ENCODE measurements at regions not wholly inside any gene's neighbourhood (a gene's known extent, or its start where the extent isn't known, plus 50 kb on each side); places are given as distances from the start of the nearest gene placed in this dataset.
"Not testable (repeated sequence)": the region's sequence is repeated elsewhere in the genome, so short reads cannot be mapped to it uniquely, and the experiment has no call there.

DNA sequence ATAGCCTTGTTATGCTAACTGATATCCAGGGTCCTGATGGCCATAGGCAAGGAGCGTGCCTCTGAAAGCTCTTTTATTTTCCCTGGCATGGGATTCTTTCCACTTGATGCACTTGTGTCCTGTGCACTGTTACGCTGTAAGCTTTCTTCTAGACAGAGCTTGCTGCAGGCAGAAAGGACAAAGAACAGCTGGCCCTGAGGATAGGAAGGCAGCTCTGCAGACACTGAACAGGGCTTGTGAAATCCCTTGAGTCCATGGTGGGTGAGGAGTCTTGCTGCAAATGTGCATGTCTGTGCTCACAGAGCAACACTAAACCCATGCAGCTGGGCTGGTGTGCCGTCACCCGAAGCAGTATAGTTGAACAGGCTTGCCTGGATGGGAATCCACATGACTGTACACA is 126.6 kb downstream of the AKAP11 start:
- DNase-seq (ENCODE audit: low spot score): no peak

DNA sequence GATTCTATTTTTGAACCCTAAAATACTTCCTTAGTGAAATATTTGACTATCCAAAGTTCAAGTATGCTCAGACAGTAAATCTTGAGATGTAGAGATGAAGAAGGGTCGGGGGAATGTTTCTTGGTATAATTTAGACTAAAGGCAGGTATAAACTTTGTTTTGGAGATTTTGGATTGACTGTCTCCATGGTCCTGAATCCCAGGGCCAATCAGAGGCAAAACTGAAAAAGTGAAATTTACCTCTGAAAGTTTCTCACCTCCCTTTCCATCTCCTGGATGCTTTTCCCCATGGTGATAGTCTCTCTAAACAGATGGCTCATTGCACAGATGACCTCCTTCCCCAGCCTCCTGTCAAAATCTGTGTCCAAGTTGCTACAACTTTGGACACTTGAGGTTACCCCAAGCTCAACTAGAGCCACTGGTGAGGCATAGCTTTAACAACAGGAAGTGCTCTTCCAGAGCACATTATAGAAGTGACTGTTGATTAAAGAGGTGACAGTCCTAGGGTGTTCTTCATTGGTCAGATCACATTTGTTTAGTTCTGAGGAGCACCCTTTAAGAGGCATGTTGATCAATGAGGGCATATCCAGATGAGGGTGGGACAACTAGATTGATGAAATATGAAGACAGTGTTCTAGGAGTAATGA is 128.4 kb downstream of the AKAP11 start:
- no peak for DNase-seq (ENCODE audit: low spot score)

DNA sequence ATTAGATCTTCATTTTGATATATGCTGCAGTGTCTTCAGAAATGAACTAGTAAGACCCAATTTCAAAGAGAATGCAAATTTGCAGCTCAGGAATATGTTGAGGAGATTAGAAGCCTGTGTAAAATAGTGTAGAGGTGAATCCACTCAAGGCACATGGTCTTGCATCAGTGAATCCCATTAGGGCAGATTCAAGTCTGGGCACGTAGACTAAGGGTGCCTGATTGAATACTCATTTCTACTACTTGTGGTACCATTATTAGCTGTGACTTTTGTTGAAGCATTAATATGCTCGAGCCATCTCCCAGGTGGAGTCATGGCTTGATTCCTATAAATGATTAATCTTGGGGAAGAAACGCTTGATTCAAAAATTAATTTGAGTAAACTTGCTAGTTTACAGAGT is 129.4 kb downstream of the AKAP11 start:
- DNase-seq (ENCODE audit: low spot score): no peak

DNA sequence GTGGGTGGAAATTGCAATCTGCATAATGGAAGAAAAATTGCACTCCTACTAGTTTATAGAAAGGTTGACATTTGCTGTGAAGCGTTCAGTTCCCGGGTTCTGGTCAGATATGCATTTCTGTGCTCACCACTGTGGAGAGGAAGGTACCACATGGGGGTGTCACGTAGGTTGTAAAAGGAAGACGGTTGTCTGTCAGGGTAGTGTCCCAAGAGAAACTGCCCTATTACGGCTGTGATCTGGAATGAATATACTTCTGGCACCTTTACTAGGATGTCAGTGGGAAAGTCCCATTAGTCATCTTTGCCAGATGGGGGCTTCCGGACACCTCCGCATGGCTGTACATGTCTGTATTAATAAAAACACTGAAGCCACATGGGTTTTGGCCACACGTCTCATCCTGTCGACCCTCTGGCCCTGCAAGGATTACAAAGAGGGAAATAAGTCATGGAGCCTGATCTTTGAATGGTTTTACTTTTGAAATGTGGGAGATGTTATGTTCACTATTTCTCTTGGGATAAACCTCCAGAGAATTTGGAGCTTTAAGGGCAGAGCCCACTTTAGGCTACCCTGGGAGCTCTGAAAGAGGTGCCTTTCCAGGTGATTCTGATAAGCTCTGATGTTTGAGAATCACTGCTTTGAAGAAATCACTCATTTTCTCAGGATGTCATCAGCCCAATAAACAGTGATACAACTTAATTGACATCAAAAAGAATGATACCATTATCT is 133.9 kb downstream of the AKAP11 start:
- no peak for DNase-seq (ENCODE audit: low spot score)

DNA sequence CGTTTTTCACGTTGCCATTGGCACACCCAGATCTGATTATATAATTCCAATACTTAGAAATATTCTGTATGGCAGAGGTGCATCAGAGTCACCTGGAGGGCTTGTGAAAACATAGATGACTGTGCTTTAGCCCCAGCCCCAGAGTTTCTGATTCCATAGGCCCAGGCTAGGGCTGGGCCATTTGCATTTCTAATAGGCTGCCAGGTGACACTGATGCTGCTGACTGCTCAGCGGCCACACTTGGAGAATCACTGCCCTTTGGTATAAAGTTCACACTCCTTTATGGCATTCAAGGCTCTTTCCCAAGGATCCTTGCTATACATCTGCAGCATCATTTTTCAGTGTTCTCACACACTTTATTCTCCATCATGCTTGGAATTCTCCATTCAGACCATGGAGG is 137.1 kb downstream of the AKAP11 start:
- no peak for DNase-seq (ENCODE audit: low spot score)

DNA sequence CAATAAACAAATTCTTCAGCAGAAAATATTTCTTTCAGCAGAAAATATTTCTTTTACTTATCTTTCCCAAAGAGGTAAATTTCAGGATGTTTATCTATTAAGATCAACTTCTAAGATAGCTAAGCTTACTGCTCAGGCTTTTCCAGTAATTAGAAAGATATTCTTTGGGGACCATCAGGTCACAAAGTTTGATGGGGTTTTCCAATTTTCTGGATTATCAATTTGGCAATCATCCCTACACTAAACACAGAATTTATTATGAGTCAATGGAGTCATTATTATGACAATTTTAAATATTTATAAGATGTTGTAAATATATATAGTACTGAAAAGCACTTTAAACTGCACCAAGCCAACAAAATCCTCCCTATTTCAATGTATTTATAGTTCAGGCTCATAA is 137.6 kb downstream of the AKAP11 start:
- no peak for DNase-seq (ENCODE audit: low spot score)

DNA sequence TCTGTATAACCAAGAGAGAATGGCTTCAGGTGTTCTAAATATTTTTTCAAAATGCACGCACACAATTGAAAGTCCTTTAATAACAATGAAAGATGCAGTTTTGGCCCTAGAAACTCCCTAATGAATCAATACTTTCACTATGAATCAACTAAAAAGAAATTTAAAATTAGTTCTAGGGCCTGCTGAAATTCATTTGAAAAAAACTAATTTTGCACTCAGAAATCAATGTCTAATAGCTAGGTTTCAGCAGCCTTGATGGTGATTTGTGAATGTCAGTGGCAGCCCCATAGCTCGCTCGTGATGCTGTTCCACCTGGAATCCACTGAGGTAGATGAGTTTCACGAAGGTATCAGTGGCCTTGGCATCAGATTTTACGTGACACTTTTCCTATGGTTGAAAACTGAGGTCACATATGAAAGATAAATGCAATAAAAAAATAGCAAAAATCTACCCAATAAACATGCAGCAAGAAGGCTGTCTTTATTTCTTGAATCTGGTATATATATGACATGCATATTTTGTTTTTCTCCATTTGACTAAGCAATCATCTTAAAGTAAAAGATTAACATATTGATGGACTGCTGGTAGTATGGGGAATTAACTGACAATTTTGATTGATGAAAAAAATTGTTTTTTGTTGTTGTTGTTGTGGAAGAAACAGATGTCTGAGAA is 141.0 kb downstream of the AKAP11 start:
- no peak for DNase-seq (ENCODE audit: low spot score)

DNA sequence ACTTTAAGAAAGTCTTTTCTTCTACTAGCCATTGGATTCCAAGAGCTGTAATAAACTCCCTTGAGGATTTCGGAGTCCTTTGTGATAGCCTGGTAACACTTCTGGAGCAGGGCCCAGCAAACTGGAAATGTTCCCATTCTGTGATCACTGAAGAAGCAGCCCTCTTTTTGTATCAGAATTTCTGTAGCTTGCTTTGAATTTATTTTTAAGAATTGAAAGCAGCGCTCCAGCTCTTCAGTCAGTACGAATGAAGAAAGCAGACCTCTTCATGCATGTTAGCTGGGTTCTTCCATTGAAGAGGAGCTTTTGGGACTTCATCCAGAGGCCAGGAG is 141.5 kb downstream of the AKAP11 start:
- no peak for DNase-seq (ENCODE audit: low spot score)

DNA sequence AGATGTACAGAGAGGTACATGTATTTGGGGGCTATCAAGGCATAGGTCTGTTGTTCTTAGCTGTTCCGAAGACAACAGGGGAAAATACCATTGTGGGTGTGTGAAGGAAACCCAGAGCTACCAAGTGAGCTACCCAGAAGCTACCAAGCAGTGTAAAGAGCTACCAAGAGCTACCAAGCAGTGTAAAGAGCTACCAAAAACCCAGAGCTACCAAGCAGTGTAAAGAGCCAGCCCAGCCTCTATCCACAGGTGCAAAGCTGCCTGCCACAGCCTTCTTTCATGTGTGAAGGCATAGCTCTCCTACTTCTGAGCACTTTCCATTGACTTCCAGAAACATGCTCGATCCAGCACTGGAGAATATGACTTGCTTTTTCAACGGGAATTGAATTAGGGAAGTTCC is 145.7 kb downstream of the AKAP11 start:
- DNase-seq (ENCODE audit: low spot score): no peak

DNA sequence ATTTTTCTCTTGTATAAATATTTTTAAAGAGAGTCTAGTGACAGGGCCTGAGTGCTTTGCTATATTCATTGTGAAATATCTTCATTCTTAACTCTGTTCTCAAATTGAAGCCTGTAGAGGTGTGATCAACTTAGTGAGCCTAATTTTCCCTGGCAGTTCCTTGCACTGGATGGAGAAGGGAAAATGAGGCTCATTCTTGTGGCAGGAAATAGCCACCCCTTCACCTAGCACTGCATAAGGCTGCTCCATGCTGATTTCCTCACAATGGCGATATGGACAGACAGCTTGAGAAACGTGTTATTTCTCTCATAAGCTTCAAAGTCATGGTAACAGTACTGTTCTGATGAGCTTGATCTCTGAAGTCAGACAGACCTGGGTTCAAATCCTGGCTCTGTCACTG is 146.2 kb downstream of the AKAP11 start:
- no peak for DNase-seq (ENCODE audit: low spot score)

DNA sequence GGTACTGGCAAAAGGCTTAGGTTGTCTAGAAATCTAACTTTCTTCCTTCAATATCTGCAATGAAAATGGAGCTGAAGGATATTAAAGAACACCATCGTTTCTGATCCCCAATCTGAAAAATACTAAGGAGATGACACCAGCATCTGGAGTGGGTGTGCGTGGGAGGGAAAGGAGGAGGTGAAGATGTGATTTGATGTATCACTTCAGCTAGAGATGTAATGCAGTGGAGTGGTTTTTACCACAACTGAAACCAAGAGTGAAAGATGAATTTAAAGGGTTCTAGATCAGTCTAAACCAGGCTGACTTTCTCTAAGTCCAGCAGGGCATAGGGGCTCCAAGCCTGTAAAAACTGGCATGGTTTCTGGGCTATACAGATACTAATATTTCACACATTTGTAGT is 148.4 kb downstream of the AKAP11 start:
- no peak for DNase-seq (ENCODE audit: low spot score)

DNA sequence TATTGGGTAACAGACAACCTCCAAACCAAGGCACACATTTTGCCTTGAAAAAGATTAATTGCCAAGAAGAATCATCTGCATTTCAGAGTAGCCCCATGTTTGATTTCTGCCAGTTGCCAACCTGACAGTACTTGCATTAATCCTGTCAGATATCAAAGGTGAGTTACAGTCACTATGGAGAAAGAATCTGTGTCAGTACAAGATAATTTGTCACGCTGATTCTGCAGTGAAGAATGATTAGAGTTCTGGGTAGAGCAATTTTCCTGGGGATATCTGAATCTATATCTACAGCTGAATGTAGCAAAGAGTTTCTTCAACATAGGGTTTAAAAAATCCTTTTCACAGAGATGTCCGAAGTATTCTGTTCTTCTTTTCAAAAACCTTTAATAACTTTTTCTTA is 150.7 kb downstream of the AKAP11 start:
- no peak for DNase-seq (ENCODE audit: low spot score)

DNA sequence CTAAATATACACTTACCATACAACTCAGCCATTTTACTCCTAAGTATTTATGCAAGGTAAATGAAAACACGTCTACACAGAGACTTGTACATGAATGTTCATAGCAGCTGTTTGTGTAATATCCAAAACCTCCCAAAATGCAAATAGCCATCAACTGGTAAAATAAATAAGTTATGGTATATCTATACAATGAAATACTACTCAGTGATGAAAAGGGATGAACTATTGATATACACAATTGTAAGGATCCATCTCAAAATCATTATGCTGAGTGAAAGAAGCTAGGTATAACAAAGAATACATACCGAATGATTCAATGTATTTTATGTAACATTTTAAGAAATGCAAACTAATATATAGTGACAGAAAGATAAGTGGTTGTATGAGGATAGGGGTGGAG is 149.8 kb upstream of the TNFSF11 start:
- DNase-seq (ENCODE audit: low spot score): no peak

DNA sequence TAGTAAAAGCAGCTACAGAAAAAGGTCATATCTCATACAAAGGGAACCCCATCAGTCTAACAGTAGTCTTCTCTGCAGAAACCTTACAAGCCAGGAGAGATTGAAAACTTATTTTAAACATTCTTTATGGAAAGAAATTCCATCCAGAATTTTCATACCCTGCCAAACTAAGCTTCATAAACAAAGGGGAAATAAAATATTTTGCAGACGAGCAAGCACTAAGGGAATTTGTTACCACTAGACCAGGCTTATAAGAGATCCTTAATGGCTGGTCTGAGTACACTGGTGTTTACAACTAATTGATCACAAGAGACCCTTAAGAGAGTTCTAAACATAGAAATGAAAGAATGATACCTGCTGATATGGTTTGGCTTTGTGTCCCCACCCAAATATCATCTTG is 128.6 kb upstream of the TNFSF11 start:
- no peak for DNase-seq (ENCODE audit: low spot score)

DNA sequence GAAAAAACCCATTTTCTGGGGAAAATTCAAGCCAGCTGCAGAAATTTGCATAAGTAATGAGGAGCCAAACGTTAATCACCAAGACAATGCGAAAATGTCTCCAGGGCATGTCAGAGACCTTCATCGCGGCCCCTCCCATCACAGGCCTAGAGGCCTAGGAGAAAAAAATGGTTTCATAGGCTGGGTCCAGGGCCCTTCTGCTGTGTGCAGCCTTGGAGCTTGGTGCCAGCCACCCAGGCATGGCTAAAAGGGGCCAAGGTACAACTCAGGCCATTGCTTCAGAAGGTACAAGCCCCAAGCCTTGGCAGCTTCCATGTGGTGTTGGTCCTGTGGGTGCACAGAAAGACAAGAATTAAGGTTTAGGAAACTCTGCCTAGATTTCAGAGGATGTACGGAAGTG is 127.4 kb upstream of the TNFSF11 start:
- DNase-seq (ENCODE audit: low spot score): not testable (repeated sequence)

DNA sequence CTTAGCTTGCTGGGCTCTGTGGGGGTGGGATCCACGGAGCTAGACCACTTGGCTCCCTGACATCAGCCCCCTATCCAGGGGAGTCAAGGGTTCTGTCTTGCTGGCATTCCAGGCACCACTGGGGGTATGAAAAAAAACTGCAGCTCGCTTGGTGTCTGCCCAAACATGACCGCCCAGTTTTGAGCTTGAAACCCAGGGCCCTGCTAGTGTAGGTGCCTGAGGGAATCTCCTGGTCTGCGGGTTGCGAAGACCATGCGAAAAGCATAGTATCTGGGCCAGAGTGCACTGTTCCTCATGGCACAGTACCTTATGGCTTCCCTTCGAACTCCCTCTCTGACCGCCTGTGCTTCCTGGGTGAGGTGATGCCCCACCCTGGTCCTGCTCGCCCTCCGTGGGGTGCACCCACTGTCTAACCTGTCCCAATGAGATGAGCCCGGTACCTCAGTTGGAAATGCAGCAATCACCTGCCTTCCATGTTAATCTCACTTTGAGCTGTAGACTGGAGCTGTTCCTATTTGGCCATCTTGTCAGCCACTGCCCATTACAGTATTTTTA is 120.8 kb upstream of the TNFSF11 start:
- no peak for DNase-seq (ENCODE audit: low spot score)

DNA sequence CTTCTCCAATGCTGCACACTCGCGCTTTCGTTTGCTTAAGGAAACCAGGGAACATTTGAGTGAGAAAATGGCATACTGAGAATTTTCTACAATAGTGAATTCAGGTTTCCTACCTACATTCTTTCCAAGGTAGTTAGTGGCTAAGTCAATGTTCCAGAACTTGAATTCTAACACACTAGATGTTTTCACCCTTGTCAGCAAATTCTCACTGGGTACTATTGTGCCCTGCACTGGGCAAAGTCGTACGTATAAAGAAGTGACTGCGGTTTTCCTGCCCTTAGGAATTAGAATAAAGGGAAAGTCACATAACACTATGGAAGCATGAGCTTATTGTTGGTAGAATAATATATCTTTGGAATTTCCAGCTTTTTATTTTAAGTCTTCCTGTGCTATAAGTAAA is 119.2 kb upstream of the TNFSF11 start:
- no peak for DNase-seq (ENCODE audit: low spot score)

DNA sequence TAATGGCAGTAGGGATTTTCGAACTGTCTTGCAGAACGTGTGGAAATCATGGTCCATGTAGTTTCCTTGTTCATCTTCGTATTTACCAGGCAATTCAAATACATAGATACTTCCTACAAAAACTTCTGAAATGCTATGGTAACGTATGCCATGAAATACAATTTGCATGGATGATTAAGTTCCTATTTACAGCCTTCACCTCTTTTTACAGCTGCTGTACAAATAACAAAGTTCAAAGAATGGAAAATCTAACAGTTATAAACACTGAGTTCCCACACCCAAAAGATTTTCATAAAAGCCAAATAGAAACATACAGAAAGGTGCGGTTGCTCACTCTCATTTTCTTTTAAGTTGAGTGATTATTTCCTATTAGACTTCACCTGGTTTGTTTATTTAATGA is 115.8 kb upstream of the TNFSF11 start:
- no peak for DNase-seq (ENCODE audit: low spot score)

DNA sequence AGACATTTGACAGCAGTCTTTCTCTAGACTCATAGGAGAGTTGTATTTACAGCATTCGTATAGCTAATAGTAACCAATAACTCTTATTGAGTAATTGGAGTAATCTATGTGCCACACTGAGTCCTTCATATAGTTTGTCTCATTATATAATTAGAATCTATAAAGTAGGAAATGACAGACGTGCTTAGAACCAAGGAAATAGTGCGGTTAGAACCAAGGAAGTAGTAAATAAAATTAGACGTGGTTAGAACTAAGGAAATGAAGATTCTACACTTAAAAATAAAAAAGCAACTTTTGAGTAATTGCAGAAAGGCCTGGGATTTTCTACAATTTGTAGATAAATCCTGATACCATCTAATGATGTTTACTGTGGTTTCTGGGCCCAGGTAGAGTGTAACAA is 107.8 kb upstream of the TNFSF11 start:
- no peak for DNase-seq (ENCODE audit: low spot score)

DNA sequence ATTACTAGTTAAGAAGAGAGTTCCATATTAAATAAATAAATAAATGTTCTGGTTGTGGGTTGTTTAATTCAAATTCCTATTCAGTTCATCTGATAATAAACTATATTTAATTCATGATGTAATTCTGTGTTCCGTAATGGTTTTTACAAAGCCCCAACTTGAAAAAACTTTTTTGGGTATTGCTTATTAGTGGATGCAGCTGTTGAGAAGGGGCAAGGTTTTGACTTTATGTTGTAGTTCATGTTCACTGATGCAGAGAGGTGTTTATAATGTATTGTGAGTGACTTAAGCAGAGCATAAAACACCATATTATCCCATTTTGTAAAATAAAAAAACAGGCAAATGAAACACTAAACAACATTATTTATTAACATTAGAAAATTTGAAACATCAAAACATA is 107.3 kb upstream of the TNFSF11 start:
- DNase-seq (ENCODE audit: low spot score): no peak

DNA sequence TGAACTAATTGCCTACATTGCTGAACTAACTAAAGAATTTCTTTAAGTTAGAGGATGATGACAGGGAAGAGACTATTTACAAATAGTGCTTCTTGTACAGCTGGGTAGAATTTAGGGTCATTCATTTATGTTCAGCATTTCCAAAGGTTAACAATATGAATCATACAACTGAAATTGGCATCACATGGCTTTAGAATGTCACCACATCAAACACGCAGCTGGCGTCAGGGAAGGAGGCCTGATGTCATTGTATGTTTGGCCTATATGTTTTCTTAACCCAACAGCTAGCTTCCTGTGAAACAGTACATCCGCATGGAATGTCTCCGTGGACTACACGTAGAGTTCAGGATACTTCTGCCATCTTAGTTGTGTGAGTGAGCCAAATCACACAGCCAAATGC is 99.0 kb upstream of the TNFSF11 start:
- DNase-seq (ENCODE audit: low spot score): no peak

DNA sequence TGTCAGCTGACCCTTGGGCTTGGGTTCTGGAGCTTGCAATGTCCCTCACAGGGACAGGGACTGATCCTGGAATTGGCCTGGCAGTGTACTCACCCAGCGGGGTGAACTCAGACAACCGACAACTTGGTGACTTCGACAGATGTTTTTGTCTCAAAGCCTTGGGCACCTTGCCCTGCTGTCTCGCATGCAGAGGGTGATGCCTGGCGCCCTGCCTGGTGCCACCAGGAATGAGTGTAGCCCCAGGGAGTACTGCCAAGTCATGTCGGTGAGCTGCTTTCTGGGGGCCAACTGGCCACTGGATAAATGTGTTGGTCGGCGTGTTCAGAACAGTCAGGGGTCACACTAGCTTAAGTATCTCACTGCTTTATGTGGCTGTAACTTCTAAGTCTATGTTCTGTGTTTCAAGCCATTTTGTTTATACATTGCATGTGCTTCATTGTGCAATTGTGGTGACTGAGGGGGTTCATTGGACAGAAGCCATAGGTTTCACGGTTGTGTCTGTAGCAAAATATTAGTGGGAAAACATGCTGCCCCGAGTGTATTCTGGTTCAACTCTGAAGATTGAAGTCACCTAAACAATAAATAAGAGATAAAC is 96.3 kb upstream of the TNFSF11 start:
- no peak for DNase-seq (ENCODE audit: low spot score)

DNA sequence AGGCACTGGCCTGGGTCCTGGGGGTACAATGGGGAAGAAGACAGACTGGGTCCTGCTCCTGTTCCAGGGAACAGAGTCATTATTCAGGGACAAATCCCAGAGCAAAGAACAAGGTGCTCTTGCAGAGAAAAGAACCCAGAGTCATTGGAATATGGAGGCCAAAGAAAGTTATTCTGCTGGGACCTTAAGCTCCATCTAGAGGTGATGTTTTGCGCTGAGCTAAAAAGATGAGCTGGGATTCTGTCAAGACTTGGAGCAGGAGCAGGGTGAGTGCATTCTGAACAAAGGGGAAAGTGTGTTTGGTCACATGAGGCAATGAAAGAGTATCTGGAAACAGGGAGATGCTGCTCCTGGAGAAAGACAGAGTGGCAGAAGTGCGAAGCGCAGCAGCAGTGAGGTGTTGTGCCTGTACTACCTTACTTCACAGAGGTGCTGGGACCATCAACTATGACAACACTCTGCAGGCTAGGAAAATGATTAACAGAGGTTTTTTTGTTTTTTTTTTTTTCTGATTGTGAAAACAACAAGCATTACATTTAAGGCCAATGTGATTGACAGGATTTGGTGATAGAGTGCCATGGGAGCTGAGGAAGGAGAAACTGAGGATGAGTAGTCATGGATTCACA is 95.3 kb upstream of the TNFSF11 start:
- no peak for DNase-seq (ENCODE audit: low spot score)
